Lower lobe of right lung (tissue), 2 donors: ENCODE measurements at regions not wholly inside any gene's neighbourhood (a gene's known extent, or its start where the extent isn't known, plus 50 kb on each side); places are given as distances from the start of the nearest gene placed in this dataset.

Experiments used
- ATAC-seq, 2 donors: fragments of 200-7000 bp; cut with Tn5 transposase; one replicate each; pipeline ENCODE4 v1.9.1; 2020 to 2022; ENCODE audit warnings: mild to moderate bottlenecking in 2 of 2, moderate library complexity in 2 of 2
- DNase-seq: peaks from one replicate; pipeline ENCODE4 v3.0.0-alpha.2; 2020
- H3K27ac ChIP-seq: fragments of 200-600 bp; one replicate; pipeline ENCODE4 v1.8.0; 2022
- H3K27me3 ChIP-seq: fragments of 200-600 bp; one replicate; pipeline ENCODE4 v1.8.0; 2022; ENCODE audit warnings: low read depth
- H3K36me3 ChIP-seq: fragments of 200-600 bp; one replicate; pipeline ENCODE4 v1.8.0; 2022; ENCODE audit warnings: mild to moderate bottlenecking
- H3K4me1 ChIP-seq: fragments of 200-600 bp; one replicate; pipeline ENCODE4 v1.8.0; 2022
- H3K4me3 ChIP-seq: fragments of 200-600 bp; one replicate; pipeline ENCODE4 v1.8.0; 2022; ENCODE audit warnings: mild to moderate bottlenecking
- H3K9me3 ChIP-seq: fragments of 200-600 bp; one replicate; pipeline ENCODE4 v1.8.0; 2022
- intact Hi-C: fragments of 100-400 bp; cut with DNase I; formaldehyde crosslinking; loops from one replicate; pipeline ENCODE4 v1.11.0; 2022
- TF ChIP-seq, protein P1 (sequence below): fragments of 200-600 bp; IDR thresholded peaks from one replicate; pipeline ENCODE4 v1.8.0; 2022; ENCODE audit warnings: antibody characterized with exemption, mild to moderate bottlenecking
- donor health status: DM: no; HTN: yes; CAD: no; lungs with severe emphysema.

GRCh38 chr1:29805896-29806160, 569.5 kb downstream of the PTPRU start:
- ATAC-seq: no peak
- TF ChIP-seq, protein P1, sequence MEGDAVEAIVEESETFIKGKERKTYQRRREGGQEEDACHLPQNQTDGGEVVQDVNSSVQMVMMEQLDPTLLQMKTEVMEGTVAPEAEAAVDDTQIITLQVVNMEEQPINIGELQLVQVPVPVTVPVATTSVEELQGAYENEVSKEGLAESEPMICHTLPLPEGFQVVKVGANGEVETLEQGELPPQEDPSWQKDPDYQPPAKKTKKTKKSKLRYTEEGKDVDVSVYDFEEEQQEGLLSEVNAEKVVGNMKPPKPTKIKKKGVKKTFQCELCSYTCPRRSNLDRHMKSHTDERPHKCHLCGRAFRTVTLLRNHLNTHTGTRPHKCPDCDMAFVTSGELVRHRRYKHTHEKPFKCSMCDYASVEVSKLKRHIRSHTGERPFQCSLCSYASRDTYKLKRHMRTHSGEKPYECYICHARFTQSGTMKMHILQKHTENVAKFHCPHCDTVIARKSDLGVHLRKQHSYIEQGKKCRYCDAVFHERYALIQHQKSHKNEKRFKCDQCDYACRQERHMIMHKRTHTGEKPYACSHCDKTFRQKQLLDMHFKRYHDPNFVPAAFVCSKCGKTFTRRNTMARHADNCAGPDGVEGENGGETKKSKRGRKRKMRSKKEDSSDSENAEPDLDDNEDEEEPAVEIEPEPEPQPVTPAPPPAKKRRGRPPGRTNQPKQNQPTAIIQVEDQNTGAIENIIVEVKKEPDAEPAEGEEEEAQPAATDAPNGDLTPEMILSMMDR: no peak
- Histone ChIP-seq H3K9me3 (no peaks in the 10 kb centered on the region), H3K27ac (no peak overlapping the region), H3K36me3 (no peaks in the 10 kb centered on the region), H3K4me3 (no peak overlapping the region), H3K4me1 (no peaks in the 10 kb centered on the region), H3K27me3 (peaks cover 2% of the 10 kb centered on the region)
- intact Hi-C loops: no loop called here
- DNase-seq: no peak

DNA sequence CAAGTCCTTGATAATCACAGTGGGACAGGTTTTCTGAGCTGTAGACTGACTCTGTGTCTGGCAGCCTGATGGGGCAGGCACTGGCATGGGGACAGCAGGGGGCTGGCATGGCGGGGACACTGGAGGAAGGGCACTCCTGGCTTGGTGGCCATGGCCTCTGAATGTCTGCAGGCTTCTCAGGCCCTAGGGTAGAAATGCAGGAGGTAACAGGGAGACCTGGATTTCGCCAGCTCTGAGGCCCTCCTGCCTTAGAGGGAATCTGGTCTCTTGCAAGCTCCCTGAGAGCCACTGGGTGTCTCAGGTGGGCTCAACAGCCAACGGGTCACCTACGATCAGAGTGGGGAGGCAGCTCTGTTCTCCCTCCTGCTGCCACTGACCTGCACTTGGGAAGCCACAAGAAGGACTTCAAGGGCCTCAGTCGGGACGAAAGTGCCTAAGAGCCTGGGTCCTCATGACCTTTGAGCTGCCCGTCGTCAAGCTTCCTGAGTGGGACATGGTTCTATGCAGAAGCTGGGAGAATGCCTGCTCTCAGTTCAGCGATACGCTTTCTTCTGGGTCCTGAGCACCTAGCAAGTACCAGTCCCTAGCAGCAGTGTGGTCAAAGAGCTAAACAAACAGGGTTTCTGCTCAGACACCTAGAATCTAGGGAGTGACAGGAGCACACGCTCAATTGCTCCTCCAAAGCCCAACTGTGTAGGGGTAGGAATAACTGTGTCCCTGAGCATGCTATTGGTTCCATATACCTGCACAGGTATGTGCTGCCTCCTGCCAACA, 569.0 kb downstream of the PTPRU start:
- no peaks in the 10 kb centered on the region for H3K4me1 ChIP-seq
- ATAC-seq (no peak), DNase-seq (no peak)
- H3K27me3 ChIP-seq: peaks cover 7% of the 10 kb centered on the region
- H3K27ac ChIP-seq: no peak overlapping the region
- intact Hi-C loops: no loop called here
- H3K9me3 ChIP-seq: no peaks in the 10 kb centered on the region
- H3K36me3 ChIP-seq: no peaks in the 10 kb centered on the region
- TF ChIP-seq, protein P1: no peak
- no peak overlapping the region for H3K4me3 ChIP-seq

DNA sequence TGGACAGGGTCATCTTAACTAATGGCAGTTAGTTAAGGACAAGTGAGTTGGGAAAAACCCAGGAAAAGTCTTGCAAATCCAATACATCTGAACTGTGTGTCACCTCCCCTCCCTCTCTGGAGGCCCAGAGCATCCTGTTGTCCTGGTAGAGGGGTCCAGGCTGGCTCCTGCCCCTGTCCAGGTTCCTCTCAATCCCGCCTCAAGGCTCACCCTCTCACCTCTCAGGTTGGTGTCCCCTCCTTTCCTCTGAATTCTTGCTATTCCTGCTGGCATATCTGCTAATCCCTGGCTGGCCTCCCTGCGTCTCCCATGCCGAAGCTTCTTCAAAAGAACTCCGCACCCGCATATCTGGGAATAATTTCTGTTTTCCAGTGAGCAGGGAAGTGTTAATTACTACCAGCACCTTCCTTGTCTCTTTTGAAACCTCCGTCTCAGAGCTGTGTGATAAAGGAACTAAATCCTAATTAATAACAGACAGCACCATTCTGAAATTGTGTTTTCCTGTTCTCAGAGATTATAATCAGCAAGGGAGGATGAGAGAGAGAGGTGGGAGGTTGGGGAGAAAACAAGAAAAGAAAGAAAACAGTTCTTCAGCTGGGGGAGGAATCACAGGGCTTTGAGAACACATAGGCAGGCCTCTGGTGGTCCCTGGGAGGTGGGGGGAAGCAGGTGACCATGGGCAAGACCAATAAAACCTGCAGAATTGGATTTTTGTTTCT, 568.0 kb downstream of the PTPRU start:
- TF ChIP-seq, protein P1: no peak
- Histone ChIP-seq H3K36me3 (no peaks in the 10 kb centered on the region), H3K27ac (no peak overlapping the region), H3K4me3 (no peak overlapping the region), H3K27me3 (peaks cover 7% of the 10 kb centered on the region), H3K9me3 (no peaks in the 10 kb centered on the region), H3K4me1 (no peaks in the 10 kb centered on the region)
- intact Hi-C loops: no loop called here
- DNase-seq (no peak), ATAC-seq (no peak)

DNA sequence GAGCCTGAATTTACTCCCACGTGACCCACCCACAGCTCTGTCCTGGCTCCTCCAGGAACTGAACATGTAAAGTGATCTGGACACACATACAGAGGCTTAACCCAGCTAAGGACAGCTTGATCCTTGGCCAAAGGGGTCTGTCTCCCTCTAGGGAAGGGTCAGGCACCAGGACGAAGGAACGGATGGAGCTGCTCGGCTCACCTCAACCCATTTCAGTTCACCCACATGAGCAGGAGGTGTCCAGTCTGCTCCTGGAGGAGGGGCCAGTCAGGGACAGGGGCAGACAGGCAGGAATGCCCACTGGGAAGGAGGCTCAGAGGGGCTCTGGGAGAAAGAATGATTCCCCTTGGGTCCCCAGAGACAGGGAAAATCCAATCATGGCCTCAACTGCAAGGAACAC, 567.2 kb downstream of the PTPRU start:
- Histone ChIP-seq H3K27ac (no peak overlapping the region), H3K9me3 (no peaks in the 10 kb centered on the region), H3K4me1 (no peaks in the 10 kb centered on the region), H3K36me3 (no peaks in the 10 kb centered on the region), H3K27me3 (peaks cover 7% of the 10 kb centered on the region), H3K4me3 (no peak overlapping the region)
- intact Hi-C loops: no loop called here
- ATAC-seq (no peak), DNase-seq (no peak)
- TF ChIP-seq, protein P1: no peak

- H3K4me1 ChIP-seq: no peaks in the 10 kb centered on the region
- intact Hi-C loops: no loop called here
- no peak for DNase-seq
- peaks cover 7% of the 10 kb centered on the region for H3K27me3 ChIP-seq
- H3K27ac ChIP-seq: no peak overlapping the region
- no peaks in the 10 kb centered on the region for H3K36me3 ChIP-seq
- no peak overlapping the region for H3K4me3 ChIP-seq
- TF ChIP-seq, protein P1: no peak
- ATAC-seq: no peak
- no peaks in the 10 kb centered on the region for H3K9me3 ChIP-seq
These were observed 566.1 kb downstream of the PTPRU start for GRCh38 chr1:29802181-29803068.
